ENCODE measurements at regions not wholly inside any gene's neighbourhood (a gene's known extent, or its start where the extent isn't known, plus 50 kb on each side); places are given as distances from the start of the nearest gene placed in this dataset.

GRCh38 chr6:9195322-9195721, 760.0 kb upstream of the SLC35B3 start:
- no peak for TF ChIP-seq EGR1 (IDR thresholded peaks at IDR 0.05)
- TF ChIP-seq EP300 (IDR thresholded peaks at IDR 0.05; ENCODE audit: borderline replicate concordance): no peak
- TF ChIP-seq TAF1 (IDR thresholded peaks at IDR 0.05; ENCODE audit: low read depth): no peak
- no peak for TF ChIP-seq USF1 (IDR thresholded peaks at IDR 0.05)
- TF ChIP-seq ZBTB7A (IDR thresholded peaks at IDR 0.05; ENCODE audit: low read depth): no peak
- no peak for TF ChIP-seq MAX (IDR thresholded peaks at IDR 0.05)
- TF ChIP-seq RAD21 (IDR thresholded peaks at IDR 0.05; ENCODE audit: low read depth): no peak
- TF ChIP-seq TCF12 (IDR thresholded peaks at IDR 0.05; ENCODE audit: low read depth): no peak
- no peak for TF ChIP-seq CEBPB (IDR thresholded peaks at IDR 0.05)
- no peak for TF ChIP-seq REST (IDR thresholded peaks at IDR 0.05; ENCODE audit: low read depth)
- TF ChIP-seq CREB1 (IDR thresholded peaks at IDR 0.05; ENCODE audit: low read depth): no peak

Measured in Ishikawa (cell line).